HS-5 (cell line): ENCODE measurements at regions not wholly inside any gene's neighbourhood (a gene's known extent, or its start where the extent isn't known, plus 50 kb on each side); places are given as distances from the start of the nearest gene placed in this dataset.
"Not testable (repeated sequence)": the region's sequence is repeated elsewhere in the genome, so short reads cannot be mapped to it uniquely, and the experiment has no call there.

Source experiments
- DNase-seq: peaks from one replicate; pipeline ENCODE4 v3.0.0-alpha.2; 2012; ENCODE audit warnings: low read depth

GRCh38 chr5:152051499-152052454 is 127.1 kb upstream of the GLRA1 start:
- DNase-seq, result no peak

GRCh38 chr5:152046361-152046760 is 121.7 kb upstream of the GLRA1 start:
- no peak for DNase-seq

GRCh38 chr5:152038856-152039255 is 114.2 kb upstream of the GLRA1 start:
- not testable (repeated sequence) for DNase-seq

DNA sequence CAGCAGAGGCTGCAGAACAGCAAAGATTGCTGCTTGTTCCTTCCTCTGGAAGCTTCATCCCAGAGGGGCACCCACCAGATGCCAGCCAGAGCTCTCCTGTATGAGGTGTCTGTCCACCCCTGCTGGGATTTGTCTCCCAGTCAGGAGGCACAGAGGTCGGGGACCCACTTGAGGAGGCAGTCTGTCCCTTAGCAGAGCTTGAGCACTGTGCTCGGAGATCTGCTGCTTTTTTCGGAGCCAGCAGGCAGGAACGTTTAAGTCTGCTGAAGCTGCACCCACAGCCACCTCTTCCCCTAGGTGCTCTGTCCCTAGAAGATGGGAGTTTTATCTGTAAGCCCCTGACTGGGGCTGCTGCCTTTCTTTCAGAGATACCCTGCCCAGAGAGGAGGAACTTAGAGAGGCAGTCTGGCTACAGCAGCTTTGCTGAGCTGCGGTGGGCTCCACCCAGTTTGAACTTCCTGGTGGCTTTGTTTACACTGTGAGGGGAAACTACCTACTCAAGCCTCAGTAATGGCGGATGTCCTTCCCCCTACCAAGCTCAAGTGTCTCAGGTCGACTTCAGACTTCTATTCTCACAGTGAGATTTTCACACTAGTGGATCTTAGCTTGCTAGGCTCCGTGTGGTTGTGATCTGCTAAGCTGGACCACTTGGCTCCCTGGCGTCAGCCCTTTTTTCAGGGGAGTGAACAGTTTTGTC is 101.8 kb upstream of the GLRA1 start:
- DNase-seq, result not testable (repeated sequence)

GRCh38 chr5:152016421-152016820 is 91.8 kb upstream of the GLRA1 start:
- no peak for DNase-seq

DNA sequence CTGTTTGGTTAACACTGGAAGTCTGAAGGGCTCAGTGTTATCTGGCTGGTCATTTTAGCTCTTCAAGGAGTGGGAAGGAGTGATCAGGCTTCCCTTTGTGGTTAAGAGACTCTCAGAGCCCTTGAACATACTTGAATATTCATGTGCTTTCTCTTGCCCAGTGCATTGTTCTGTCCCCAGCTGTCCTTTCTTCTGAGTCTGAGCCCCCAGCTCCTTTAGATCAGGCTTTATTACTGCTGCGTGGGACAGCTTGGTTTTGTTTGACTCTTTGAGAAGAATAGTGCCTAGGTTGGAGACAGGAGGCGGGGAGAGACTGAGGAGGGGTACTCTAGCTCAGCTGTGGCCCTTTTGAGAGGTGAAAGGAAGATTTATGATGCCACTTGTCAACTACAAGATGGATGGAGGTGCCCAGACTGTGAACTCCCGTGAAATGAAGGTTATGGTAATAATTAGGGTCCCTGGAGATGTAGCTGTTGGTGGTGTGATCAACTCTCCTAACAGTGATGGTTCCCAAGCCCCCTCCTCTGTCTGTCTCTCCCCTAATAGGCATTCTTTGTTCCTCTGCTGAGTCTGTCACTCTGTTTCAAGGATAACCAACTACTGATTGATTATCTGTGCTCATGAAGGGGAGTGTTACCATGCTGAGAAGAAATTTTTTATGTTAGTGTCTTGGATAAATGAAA is 83.1 kb upstream of the GLRA1 start:
- DNase-seq, result no peak

DNA sequence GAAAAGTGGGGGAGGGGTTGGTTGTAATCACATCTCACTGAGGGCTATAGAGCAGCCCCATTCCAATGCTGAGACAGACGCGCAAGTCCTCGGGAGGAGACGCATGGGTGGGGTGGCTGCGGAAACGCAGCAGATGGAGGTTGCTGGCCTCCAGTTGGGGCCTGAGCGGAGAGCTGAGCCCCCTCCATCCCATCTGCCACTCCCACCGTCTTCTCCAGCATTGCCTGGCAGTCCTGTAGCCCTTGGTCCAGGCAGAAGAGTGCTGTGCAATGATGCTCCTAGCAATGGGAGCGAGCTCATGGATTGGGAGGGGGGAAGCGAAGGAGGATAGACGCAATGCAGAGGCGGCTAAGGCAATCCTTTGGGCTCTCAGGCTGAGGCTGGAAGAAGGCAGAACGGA is 79.4 kb upstream of the GLRA1 start:
- DNase-seq, result no peak
